Cardiac muscle cell (in vitro differentiated cells and primary cell): ENCODE measurements at regions not wholly inside any gene's neighbourhood (a gene's known extent, or its start where the extent isn't known, plus 50 kb on each side); places are given as distances from the start of the nearest gene placed in this dataset.
"Not testable (repeated sequence)": the region's sequence is repeated elsewhere in the genome, so short reads cannot be mapped to it uniquely, and the experiment has no call there.

Source experiments
- DNase-seq, 2 donors: peaks; one replicate each; pipeline versions ENCODE4 v3.0.0 to v3.0.0-alpha.2; 2010 to 2017; ENCODE audit warnings: low read depth in 1 of 2, low spot score in 1 of 2
- H3K27ac ChIP-seq: fragments of 200-600 bp; sonication (generic); 2 replicates; pipeline ENCODE4 v1.5.1; 2016
- H3K27me3 ChIP-seq: fragments of 200-600 bp; sonication (generic); 2 replicates; pipeline ENCODE4 v1.6.0; 2016; ENCODE audit warnings: control low read depth
- H3K36me3 ChIP-seq: fragments of 200-600 bp; sonication (generic); 2 replicates; pipeline ENCODE4 v1.5.1; 2016; ENCODE audit warnings: control low read depth
- H3K4me1 ChIP-seq: fragments of 200-600 bp; sonication (generic); 2 replicates; pipeline ENCODE4 v1.8.1; 2017; ENCODE audit warnings: low read depth, mild to moderate bottlenecking, mixed run types
- H3K4me3 ChIP-seq: fragments of 200-600 bp; sonication (generic); 2 replicates; pipeline ENCODE4 v1.5.1; 2016; ENCODE audit warnings: mild to moderate bottlenecking
- H3K9me3 ChIP-seq: fragments of 200-600 bp; sonication (generic); 2 replicates; pipeline ENCODE4 v1.5.1; 2017; ENCODE audit warnings: low read depth, mild to moderate bottlenecking, control low read depth
- TF ChIP-seq, protein P1 (sequence below): IDR thresholded peaks from 2 replicates; pipeline ENCODE4 v1.5.1; 2012; ENCODE audit warnings: low read depth, mild to moderate bottlenecking, low read length

DNA sequence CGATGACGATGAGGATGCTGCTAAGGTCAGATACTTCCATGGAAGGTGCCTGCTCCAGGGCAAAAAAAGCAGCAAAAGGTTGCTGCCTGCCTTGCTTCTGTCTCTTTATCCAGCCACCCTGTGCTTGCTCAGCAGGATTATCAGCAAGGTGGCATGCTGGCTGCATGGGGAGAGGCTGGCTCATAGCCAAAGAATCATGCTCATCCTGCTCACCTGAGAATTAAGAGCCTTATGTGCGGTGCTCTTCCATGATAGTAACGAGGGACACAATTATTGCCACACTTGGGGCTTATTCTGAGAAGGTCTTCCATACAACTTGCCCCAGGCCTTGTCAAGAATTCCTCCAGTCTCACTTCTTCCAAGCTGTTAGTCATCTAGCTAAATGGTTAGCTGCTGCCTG is 60.4 kb upstream of the SEC11C start:
- Histone ChIP-seq H3K4me3 (no peak overlapping the region), H3K9me3 (no peaks in the 10 kb centered on the region), H3K4me1 (no peaks in the 10 kb centered on the region), H3K36me3 (no peaks in the 10 kb centered on the region), H3K27me3 (peaks cover 26% of the 10 kb centered on the region), H3K27ac (no peak overlapping the region)
- no peak for DNase-seq
- TF ChIP-seq, protein P1, sequence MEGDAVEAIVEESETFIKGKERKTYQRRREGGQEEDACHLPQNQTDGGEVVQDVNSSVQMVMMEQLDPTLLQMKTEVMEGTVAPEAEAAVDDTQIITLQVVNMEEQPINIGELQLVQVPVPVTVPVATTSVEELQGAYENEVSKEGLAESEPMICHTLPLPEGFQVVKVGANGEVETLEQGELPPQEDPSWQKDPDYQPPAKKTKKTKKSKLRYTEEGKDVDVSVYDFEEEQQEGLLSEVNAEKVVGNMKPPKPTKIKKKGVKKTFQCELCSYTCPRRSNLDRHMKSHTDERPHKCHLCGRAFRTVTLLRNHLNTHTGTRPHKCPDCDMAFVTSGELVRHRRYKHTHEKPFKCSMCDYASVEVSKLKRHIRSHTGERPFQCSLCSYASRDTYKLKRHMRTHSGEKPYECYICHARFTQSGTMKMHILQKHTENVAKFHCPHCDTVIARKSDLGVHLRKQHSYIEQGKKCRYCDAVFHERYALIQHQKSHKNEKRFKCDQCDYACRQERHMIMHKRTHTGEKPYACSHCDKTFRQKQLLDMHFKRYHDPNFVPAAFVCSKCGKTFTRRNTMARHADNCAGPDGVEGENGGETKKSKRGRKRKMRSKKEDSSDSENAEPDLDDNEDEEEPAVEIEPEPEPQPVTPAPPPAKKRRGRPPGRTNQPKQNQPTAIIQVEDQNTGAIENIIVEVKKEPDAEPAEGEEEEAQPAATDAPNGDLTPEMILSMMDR: no peak

DNA sequence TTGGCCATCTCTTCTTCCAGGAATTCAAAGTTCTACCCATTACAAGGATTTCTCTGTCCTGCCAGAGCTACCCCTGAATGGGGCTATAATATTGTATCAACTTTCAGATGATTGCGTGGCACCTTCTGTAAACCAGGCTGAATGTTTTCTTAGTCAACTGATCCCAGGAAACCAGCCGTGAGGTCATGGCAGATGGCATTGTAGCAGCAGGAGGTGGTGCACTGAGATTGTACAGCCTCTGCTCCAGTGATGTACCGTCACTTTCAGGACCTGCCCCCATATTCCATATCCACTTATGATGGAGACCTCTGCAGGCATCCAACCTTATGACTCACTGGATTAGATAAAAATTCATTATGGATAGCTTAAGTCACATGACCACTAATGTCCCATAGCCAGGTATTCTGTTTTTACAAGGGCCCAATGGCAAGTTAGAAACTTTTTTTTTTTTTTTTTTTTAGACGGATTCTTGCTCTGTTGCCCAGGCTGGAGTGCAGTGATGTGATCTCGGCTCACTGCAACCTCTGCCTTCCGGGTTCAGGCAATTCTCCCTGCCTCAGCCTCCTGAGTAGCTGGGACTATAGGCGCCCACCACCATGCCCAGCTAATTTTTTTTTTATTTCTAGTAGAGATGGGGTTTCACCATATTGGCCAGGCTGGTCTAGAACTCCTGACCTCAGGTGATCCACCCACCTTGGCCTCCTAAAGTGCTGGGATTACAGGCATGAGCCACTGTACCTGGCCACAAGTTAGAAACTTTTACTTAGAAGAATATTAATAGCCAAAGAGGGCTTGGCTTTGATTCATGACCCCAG is 59.8 kb upstream of the SEC11C start:
- not testable (repeated sequence) for H3K4me1 ChIP-seq, H3K4me3 ChIP-seq, H3K36me3 ChIP-seq, H3K9me3 ChIP-seq, DNase-seq, H3K27ac ChIP-seq
- peaks cover 26% of the 10 kb centered on the region for H3K27me3 ChIP-seq

DNA sequence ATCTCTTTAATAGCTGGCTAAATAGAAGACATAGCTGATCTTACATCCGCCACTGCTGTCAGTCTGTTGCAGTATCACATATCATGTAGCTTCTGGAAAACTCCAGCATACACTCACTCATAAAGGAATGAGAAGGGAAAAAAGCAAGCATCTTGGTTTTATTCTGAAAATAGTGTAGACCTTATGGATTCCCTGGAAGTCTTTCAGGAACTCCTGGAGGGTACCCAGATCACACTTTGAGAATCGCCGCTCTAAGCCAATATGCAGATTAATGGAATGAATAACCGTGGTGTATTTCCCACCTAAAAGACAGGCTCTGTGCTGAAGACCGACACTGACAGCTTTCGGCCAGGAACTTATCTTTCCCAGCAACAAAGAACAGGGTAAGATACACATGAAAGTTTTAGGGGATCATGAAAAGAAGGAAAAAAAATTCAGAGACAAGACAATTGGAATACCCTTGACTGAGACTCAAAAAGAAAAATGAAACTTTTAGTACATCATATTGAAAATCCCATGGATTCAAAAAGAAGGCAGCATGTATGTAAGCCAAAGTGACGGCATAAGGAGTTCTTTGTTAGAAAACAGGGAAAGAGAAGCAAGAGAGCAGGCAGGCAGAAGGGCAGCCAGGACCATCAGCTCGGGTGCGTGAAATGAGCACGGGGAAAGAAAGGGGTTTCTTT is 56.4 kb upstream of the SEC11C start:
- no peak for DNase-seq

DNA sequence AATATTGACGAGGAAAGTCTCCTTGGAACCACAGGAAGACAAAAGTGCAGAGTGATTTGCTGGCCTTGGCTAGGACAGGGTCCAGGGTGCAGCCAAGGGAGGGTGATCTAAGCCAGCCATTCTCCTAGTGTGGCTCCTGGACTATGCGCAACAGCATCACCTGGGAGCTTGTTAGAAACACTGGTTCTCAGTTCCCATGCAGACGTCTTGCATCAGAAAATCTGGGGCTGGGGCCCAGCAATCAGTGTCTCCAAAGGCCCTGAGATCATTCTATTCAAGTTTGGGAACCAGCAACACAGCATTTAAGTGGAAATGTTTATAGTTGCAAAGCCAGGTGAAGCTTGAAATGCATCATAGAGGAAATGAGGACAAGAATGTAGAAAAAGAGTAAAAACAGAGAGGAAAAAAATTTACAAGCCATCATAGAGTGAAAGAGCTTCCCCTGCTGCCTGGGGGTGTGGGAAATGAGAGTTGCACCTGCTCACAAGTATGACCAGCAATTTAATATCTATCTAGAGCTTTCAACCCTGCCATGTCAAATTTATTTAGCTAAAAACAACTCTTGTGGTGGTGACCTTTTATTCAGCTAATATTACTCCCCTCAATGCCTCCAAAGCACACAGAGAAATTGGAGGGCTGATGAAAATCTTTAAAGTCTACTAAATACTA is 54.4 kb upstream of the SEC11C start:
- no peak overlapping the region for H3K4me3 ChIP-seq
- no peak overlapping the region for H3K27ac ChIP-seq
- H3K4me1 ChIP-seq: no peaks in the 10 kb centered on the region
- DNase-seq: no peak
- no peaks in the 10 kb centered on the region for H3K36me3 ChIP-seq
- TF ChIP-seq, protein P1: no peak
- H3K27me3 ChIP-seq: peaks cover 24% of the 10 kb centered on the region
- H3K9me3 ChIP-seq: no peaks in the 10 kb centered on the region

More for the DNA sequence above, 56.4 kb upstream of the SEC11C start:
- H3K9me3 ChIP-seq: no peaks in the 10 kb centered on the region
- peaks cover 26% of the 10 kb centered on the region for H3K27me3 ChIP-seq
- no peaks in the 10 kb centered on the region for H3K36me3 ChIP-seq
- H3K4me3 ChIP-seq: no peak overlapping the region
- TF ChIP-seq, protein P1: no peak
- no peak overlapping the region for H3K27ac ChIP-seq
- no peaks in the 10 kb centered on the region for H3K4me1 ChIP-seq

DNA sequence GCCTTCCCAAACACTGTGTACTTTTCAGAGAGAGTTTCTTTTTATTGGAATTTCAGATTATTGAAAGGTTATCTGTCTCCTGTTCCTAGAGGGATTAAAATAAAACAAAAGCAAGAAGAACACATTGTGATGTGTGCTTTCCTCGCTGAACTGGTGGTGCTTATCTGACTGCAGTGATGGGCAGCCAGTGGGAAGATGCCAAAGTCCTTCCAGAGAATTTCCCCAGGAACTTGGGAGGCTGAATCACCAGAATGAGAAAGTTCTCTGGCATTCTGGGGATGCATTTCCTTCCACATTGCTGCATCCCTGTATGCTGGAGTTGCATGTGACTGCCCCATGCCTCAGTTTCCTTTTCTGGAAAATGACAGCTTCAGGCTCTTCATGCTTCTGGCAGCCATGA is 53.9 kb upstream of the SEC11C start:
- peak in 1 of 2 donors; percentile 66 for DNase-seq
- H3K27ac ChIP-seq: no peak overlapping the region
- no peak overlapping the region for H3K4me3 ChIP-seq
- H3K36me3 ChIP-seq: no peaks in the 10 kb centered on the region
- no peaks in the 10 kb centered on the region for H3K9me3 ChIP-seq
- no peaks in the 10 kb centered on the region for H3K4me1 ChIP-seq
- TF ChIP-seq, protein P1: no peak
- peaks cover 24% of the 10 kb centered on the region for H3K27me3 ChIP-seq
